GM19324 (cell line): ENCODE measurements at regions not wholly inside any gene's neighbourhood (a gene's known extent, or its start where the extent isn't known, plus 50 kb on each side); places are given as distances from the start of the nearest gene placed in this dataset.
"Not testable (repeated sequence)": the region's sequence is repeated elsewhere in the genome, so short reads cannot be mapped to it uniquely, and the experiment has no call there.

Experiments used
- ATAC-seq: cut with Tn5 transposase; IDR thresholded peaks from one replicate; pipeline ENCODE4 v1.9.1; 2021; ENCODE audit warnings: mild to moderate bottlenecking, moderate library complexity; ENCODE audit not compliant: unreplicated experiment, low FRiP score

GRCh38 chr16:60206516-60206915 lies 1472.4 kb upstream of the GOT2 start:
- ATAC-seq, result no peak

- ATAC-seq, result no peak
Measured at GRCh38 chr16:60204181-60204580, 1470.1 kb upstream of the GOT2 start.

GRCh38 chr16:60203525-60204124 lies 1469.5 kb upstream of the GOT2 start:
- ATAC-seq, result no peak

GRCh38 chr16:60200729-60201128 lies 1466.6 kb upstream of the GOT2 start:
- not testable (repeated sequence) for ATAC-seq

GRCh38 chr16:60200161-60200560 lies 1466.0 kb upstream of the GOT2 start:
- ATAC-seq, result no peak

GRCh38 chr16:60199150-60199549 lies 1465.0 kb upstream of the GOT2 start:
- ATAC-seq, result no peak

- ATAC-seq, result no peak
Measured at GRCh38 chr16:60181536-60181935, 1447.4 kb upstream of the GOT2 start.

GRCh38 chr16:60180609-60181008 lies 1446.5 kb upstream of the GOT2 start:
- ATAC-seq, result no peak

- no peak for ATAC-seq
Measured at GRCh38 chr16:60170196-60170595, 1436.1 kb upstream of the GOT2 start.

- ATAC-seq, result no peak
Measured at GRCh38 chr16:60166111-60166510, 1432.0 kb upstream of the GOT2 start.

GRCh38 chr16:60151987-60152386 lies 1417.9 kb upstream of the GOT2 start:
- ATAC-seq, result no peak

- no peak for ATAC-seq
Measured at GRCh38 chr16:60150907-60151306, 1416.8 kb upstream of the GOT2 start.

- no peak for ATAC-seq
Measured at GRCh38 chr16:60143348-60143705, 1409.2 kb upstream of the GOT2 start.

GRCh38 chr16:60142619-60143347 lies 1408.7 kb upstream of the GOT2 start:
- no peak for ATAC-seq

GRCh38 chr16:60137891-60138290 lies 1403.8 kb upstream of the GOT2 start:
- ATAC-seq, result no peak

- ATAC-seq, result no peak
Measured at GRCh38 chr16:60127196-60127595, 1393.1 kb upstream of the GOT2 start.

- not testable (repeated sequence) for ATAC-seq
Measured at GRCh38 chr16:60126115-60126514, 1392.0 kb upstream of the GOT2 start.

- no peak for ATAC-seq
Measured at GRCh38 chr16:60123392-60124023, 1389.4 kb upstream of the GOT2 start.

- no peak for ATAC-seq
Measured at GRCh38 chr16:60120586-60120985, 1386.5 kb upstream of the GOT2 start.

- no peak for ATAC-seq
Measured at GRCh38 chr16:60110531-60110930, 1376.4 kb upstream of the GOT2 start.

- no peak for ATAC-seq
Measured at GRCh38 chr16:60107871-60108270, 1373.8 kb upstream of the GOT2 start.

- ATAC-seq, result no peak
Measured at GRCh38 chr16:60107437-60107836, 1373.3 kb upstream of the GOT2 start.
